Activated B cell treated with CpG ODN at 0.5 μM for 24 hours (primary cell): ENCODE measurements at regions not wholly inside any gene's neighbourhood (a gene's known extent, or its start where the extent isn't known, plus 50 kb on each side); places are given as distances from the start of the nearest gene placed in this dataset.

Source experiments
- ATAC-seq: fragments of 200-7000 bp; cut with Tn5 transposase; one replicate; pipeline ENCODE4 v1.10.0; 2021; ENCODE audit warnings: low read depth, mild to moderate bottlenecking, moderate library complexity
- CTCF ChIA-PET: fragments of 350-600 bp; sonication (Branson Sonifier 250); formaldehyde crosslinking; loops from one replicate; lab custom pipeline; 2021; ENCODE audit warnings: antibody characterized with exemption; lab: Charles Lee
- POLR2A ChIA-PET: fragments of 350-600 bp; sonication (Branson Sonifier 250); formaldehyde crosslinking; loops from one replicate; lab custom pipeline; 2021; ENCODE audit warnings: antibody characterized with exemption; lab: Charles Lee
- DNase-seq: peaks from one replicate; pipeline ENCODE4 v3.0.0; 2022
- H3K27ac Mint-ChIP-seq: one replicate; pipeline ENCODE4 v1.8.0; 2020; ENCODE audit warnings: mixed read lengths
- H3K27me3 Mint-ChIP-seq: one replicate; pipeline ENCODE4 v1.8.0; 2021; ENCODE audit warnings: mixed read lengths
- H3K36me3 Mint-ChIP-seq: one replicate; pipeline ENCODE4 v1.8.0; 2021; ENCODE audit warnings: low read depth, mixed read lengths
- H3K4me1 Mint-ChIP-seq: one replicate; pipeline ENCODE4 v1.8.0; 2021; ENCODE audit warnings: mixed read lengths
- H3K4me3 Mint-ChIP-seq: one replicate; pipeline ENCODE4 v1.8.0; 2020; ENCODE audit warnings: mild to moderate bottlenecking, mixed read lengths
- H3K9me3 Mint-ChIP-seq: one replicate; pipeline ENCODE4 v1.8.0; 2020; ENCODE audit warnings: mixed read lengths
- CTCF ChIP-seq: fragments of 200-600 bp; IDR thresholded peaks from one replicate; pipeline ENCODE4 v1.8.0; 2022; ENCODE audit warnings: antibody characterized with exemption, mild to moderate bottlenecking
- intact Hi-C: fragments of 100-400 bp; cut with micrococcal nuclease; formaldehyde crosslinking; loops from one replicate; pipeline ENCODE4 v1.15.1; 2024

GRCh38 chr1:97013941-97014340 lies 292.4 kb downstream of the PTBP2 start:
- CTCF ChIA-PET: no interaction called here
- H3K27ac Mint-ChIP-seq: no peak overlapping the region
- H3K27me3 Mint-ChIP-seq: no peaks in the 10 kb centered on the region
- no peaks in the 10 kb centered on the region for H3K4me1 Mint-ChIP-seq
- no peak for TF ChIP-seq CTCF
- intact Hi-C loops: no loop called here
- DNase-seq: no peak
- no peak for ATAC-seq
- H3K36me3 Mint-ChIP-seq: no peaks in the 10 kb centered on the region
- H3K4me3 Mint-ChIP-seq: no peak overlapping the region
- H3K9me3 Mint-ChIP-seq: no peaks in the 10 kb centered on the region
- POLR2A ChIA-PET: no interaction called here

- DNase-seq (no peak), ATAC-seq (no peak)
- POLR2A ChIA-PET: no interaction called here
- Mint-ChIP-seq H3K36me3 (no peaks in the 10 kb centered on the region), H3K27me3 (no peaks in the 10 kb centered on the region), H3K4me1 (no peaks in the 10 kb centered on the region), H3K9me3 (no peaks in the 10 kb centered on the region), H3K4me3 (no peak overlapping the region), H3K27ac (no peak overlapping the region)
- intact Hi-C loops: no loop called here
- no peak for TF ChIP-seq CTCF
- CTCF ChIA-PET: no interaction called here
Measured at GRCh38 chr1:97014426-97014825, 292.8 kb downstream of the PTBP2 start.

GRCh38 chr1:97017895-97018294 lies 296.3 kb downstream of the PTBP2 start:
- intact Hi-C loops: no loop called here
- no peak for TF ChIP-seq CTCF
- DNase-seq (no peak), ATAC-seq (no peak)
- Mint-ChIP-seq H3K4me3 (no peak overlapping the region), H3K27me3 (no peaks in the 10 kb centered on the region), H3K9me3 (no peaks in the 10 kb centered on the region), H3K27ac (no peak overlapping the region), H3K36me3 (no peaks in the 10 kb centered on the region), H3K4me1 (no peaks in the 10 kb centered on the region)
- POLR2A ChIA-PET: no interaction called here
- CTCF ChIA-PET: no interaction called here
